WTC11 (cell line): ENCODE measurements at regions not wholly inside any gene's neighbourhood (a gene's known extent, or its start where the extent isn't known, plus 50 kb on each side); places are given as distances from the start of the nearest gene placed in this dataset.

Experiments
- ATAC-seq: fragments of 200-7000 bp; cut with Tn5 transposase; 2 replicates; pipeline ENCODE4 v1.10.0; 2021; ENCODE audit warnings: mild to moderate bottlenecking, moderate library complexity
- CTCF ChIA-PET: fragments of 300-600 bp; sonication (Branson Sonifier 250); formaldehyde crosslinking; loops from one replicate; lab custom pipeline; 2021; ENCODE audit warnings: antibody characterized with exemption; lab: Charles Lee
- POLR2A ChIA-PET: fragments of 350-600 bp; sonication (Branson Sonifier 250); formaldehyde crosslinking; loops from one replicate; lab custom pipeline; 2021; ENCODE audit warnings: antibody characterized with exemption; lab: Charles Lee
- DNase-seq: peaks from one replicate; pipeline ENCODE4 v3.0.0; 2021; ENCODE audit warnings: low spot score
- H3K27ac Mint-ChIP-seq: 2 replicates; pipeline ENCODE4 v1.8.0; 2021; ENCODE audit warnings: mixed read lengths
- H3K27me3 Mint-ChIP-seq: 2 replicates; pipeline ENCODE4 v1.8.0; 2021; ENCODE audit warnings: low read depth, mild to moderate bottlenecking, moderate library complexity, mixed read lengths
- H3K36me3 Mint-ChIP-seq: 2 replicates; pipeline ENCODE4 v1.8.0; 2021; ENCODE audit warnings: mixed read lengths
- H3K4me1 Mint-ChIP-seq: 2 replicates; pipeline ENCODE4 v1.8.0; 2022; ENCODE audit warnings: mixed read lengths
- H3K4me3 Mint-ChIP-seq: 2 replicates; pipeline ENCODE4 v1.8.0; 2021; ENCODE audit warnings: mild to moderate bottlenecking, moderate library complexity, mixed read lengths
- H3K9me3 Mint-ChIP-seq: 2 replicates; pipeline ENCODE4 v1.8.0; 2021; ENCODE audit warnings: mixed read lengths
- CREB1 ChIP-seq: sonication (generic); formaldehyde crosslinking; IDR thresholded peaks from 2 replicates; pipeline ENCODE4 v1.8.0; 2023; ENCODE audit warnings: mild to moderate bottlenecking, missing genetic modification reagents
- ESRRA ChIP-seq: sonication (generic); formaldehyde crosslinking; IDR thresholded peaks from 2 replicates; pipeline ENCODE4 v1.8.1; 2022; ENCODE audit warnings: mild to moderate bottlenecking, missing genetic modification reagents, borderline replicate concordance
- NFE2L1 ChIP-seq: sonication (generic); formaldehyde crosslinking; IDR thresholded peaks from 2 replicates; pipeline ENCODE4 v1.8.1; 2023; ENCODE audit warnings: missing genetic modification reagents
- NFYB ChIP-seq: sonication (generic); formaldehyde crosslinking; conservative IDR thresholded peaks from 2 replicates; pipeline ENCODE4 v1.8.0; 2022; ENCODE audit warnings: low read depth, missing genetic modification reagents
- NR1H2 ChIP-seq: sonication (generic); formaldehyde crosslinking; IDR thresholded peaks from 2 replicates; pipeline ENCODE4 v1.9.0; 2021; ENCODE audit warnings: mild to moderate bottlenecking, moderate library complexity, missing genetic modification reagents
- SOX15 ChIP-seq: fragments of 250-450 bp; sonication (Bioruptor Pico); IDR thresholded peaks from 2 replicates; pipeline ENCODE4 v1.9.0; 2021; ENCODE audit warnings: mild to moderate bottlenecking
- TP53 ChIP-seq: sonication (generic); formaldehyde crosslinking; IDR thresholded peaks from 2 replicates; pipeline ENCODE4 v1.8.1; 2023; ENCODE audit warnings: mild to moderate bottlenecking, missing genetic modification reagents
- USF1 ChIP-seq: sonication (generic); formaldehyde crosslinking; IDR thresholded peaks from 2 replicates; pipeline ENCODE4 v1.8.0; 2022; ENCODE audit warnings: mild to moderate bottlenecking, missing genetic modification reagents
- ZBTB21 ChIP-seq: sonication (generic); formaldehyde crosslinking; IDR thresholded peaks from 2 replicates; pipeline ENCODE4 v1.8.1; 2023; ENCODE audit warnings: mild to moderate bottlenecking, missing genetic modification reagents, borderline replicate concordance
- ZNF138 ChIP-seq: sonication (generic); formaldehyde crosslinking; conservative IDR thresholded peaks from 2 replicates; pipeline ENCODE4 v1.8.1; 2022; ENCODE audit warnings: mild to moderate bottlenecking, moderate library complexity, missing genetic modification reagents
- ZNF281 ChIP-seq: sonication (generic); formaldehyde crosslinking; IDR thresholded peaks from 2 replicates; pipeline ENCODE4 v1.8.0; 2023; ENCODE audit warnings: mild to moderate bottlenecking, missing genetic modification reagents
- ZNF396 ChIP-seq: fragments of 250-450 bp; sonication (Bioruptor Pico); IDR thresholded peaks from 2 replicates; pipeline ENCODE4 v1.8.0; 2021; ENCODE audit warnings: mild to moderate bottlenecking, moderate library complexity, borderline replicate concordance
- ZNF416 ChIP-seq: fragments of 250-450 bp; sonication (Bioruptor Pico); IDR thresholded peaks from 2 replicates; pipeline ENCODE4 v1.9.0; 2021; ENCODE audit warnings: mild to moderate bottlenecking, inconsistent platforms
- ZNF671 ChIP-seq: fragments of 250-450 bp; sonication (Bioruptor Pico); IDR thresholded peaks from 2 replicates; pipeline ENCODE4 v1.8.0; 2021; ENCODE audit warnings: mild to moderate bottlenecking
- TF ChIP-seq, protein P1 (sequence below): sonication (generic); formaldehyde crosslinking; IDR thresholded peaks from 2 replicates; pipeline ENCODE4 v1.8.0; 2023; ENCODE audit warnings: missing genetic modification reagents, mild to moderate bottlenecking, borderline replicate concordance
- TF ChIP-seq, protein P2 (sequence below): fragments of 250-450 bp; sonication (Bioruptor Pico); IDR thresholded peaks from 2 replicates; pipeline ENCODE4 v1.9.0; 2021; ENCODE audit warnings: mild to moderate bottlenecking
- TF ChIP-seq, protein P3 (sequence below): sonication (generic); formaldehyde crosslinking; IDR thresholded peaks from 2 replicates; pipeline ENCODE4 v1.8.1; 2022; ENCODE audit warnings: mild to moderate bottlenecking, moderate library complexity, missing genetic modification reagents
- TF ChIP-seq, protein P4 (sequence below): fragments of 250-450 bp; sonication (Bioruptor Pico); IDR thresholded peaks from 2 replicates; pipeline ENCODE4 v1.9.0; 2021; ENCODE audit warnings: mild to moderate bottlenecking

- Mint-ChIP-seq H3K4me3 (no peak overlapping the region), H3K27me3 (no peaks in the 10 kb centered on the region), H3K36me3 (no peaks in the 10 kb centered on the region), H3K27ac (no peak overlapping the region), H3K4me1 (no peaks in the 10 kb centered on the region), H3K9me3 (no peaks in the 10 kb centered on the region)
- POLR2A ChIA-PET = interaction anchor here (0.8 kb wide), 1 partner anchor 38 kb away, joined by 5 read pairs; no protein-coding TSS in a partner anchor
- DNase-seq = no peak
- TF ChIP-seq, protein P1, sequence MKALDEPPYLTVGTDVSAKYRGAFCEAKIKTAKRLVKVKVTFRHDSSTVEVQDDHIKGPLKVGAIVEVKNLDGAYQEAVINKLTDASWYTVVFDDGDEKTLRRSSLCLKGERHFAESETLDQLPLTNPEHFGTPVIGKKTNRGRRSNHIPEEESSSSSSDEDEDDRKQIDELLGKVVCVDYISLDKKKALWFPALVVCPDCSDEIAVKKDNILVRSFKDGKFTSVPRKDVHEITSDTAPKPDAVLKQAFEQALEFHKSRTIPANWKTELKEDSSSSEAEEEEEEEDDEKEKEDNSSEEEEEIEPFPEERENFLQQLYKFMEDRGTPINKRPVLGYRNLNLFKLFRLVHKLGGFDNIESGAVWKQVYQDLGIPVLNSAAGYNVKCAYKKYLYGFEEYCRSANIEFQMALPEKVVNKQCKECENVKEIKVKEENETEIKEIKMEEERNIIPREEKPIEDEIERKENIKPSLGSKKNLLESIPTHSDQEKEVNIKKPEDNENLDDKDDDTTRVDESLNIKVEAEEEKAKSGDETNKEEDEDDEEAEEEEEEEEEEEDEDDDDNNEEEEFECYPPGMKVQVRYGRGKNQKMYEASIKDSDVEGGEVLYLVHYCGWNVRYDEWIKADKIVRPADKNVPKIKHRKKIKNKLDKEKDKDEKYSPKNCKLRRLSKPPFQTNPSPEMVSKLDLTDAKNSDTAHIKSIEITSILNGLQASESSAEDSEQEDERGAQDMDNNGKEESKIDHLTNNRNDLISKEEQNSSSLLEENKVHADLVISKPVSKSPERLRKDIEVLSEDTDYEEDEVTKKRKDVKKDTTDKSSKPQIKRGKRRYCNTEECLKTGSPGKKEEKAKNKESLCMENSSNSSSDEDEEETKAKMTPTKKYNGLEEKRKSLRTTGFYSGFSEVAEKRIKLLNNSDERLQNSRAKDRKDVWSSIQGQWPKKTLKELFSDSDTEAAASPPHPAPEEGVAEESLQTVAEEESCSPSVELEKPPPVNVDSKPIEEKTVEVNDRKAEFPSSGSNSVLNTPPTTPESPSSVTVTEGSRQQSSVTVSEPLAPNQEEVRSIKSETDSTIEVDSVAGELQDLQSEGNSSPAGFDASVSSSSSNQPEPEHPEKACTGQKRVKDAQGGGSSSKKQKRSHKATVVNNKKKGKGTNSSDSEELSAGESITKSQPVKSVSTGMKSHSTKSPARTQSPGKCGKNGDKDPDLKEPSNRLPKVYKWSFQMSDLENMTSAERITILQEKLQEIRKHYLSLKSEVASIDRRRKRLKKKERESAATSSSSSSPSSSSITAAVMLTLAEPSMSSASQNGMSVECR (CRISPR knock-in tag) = no peak
- no peak for TF ChIP-seq ZNF396 (CRISPR knock-in tag)
- TF ChIP-seq USF1 = no peak
- TF ChIP-seq ZNF138 (CRISPR knock-in tag) = no peak
- TF ChIP-seq, protein P2, sequence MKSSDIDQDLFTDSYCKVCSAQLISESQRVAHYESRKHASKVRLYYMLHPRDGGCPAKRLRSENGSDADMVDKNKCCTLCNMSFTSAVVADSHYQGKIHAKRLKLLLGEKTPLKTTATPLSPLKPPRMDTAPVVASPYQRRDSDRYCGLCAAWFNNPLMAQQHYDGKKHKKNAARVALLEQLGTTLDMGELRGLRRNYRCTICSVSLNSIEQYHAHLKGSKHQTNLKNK (CRISPR knock-in tag) = no peak
- TF ChIP-seq CREB1 (CRISPR knock-in tag) = no peak
- TF ChIP-seq NR1H2 (CRISPR knock-in tag) = no peak
- TF ChIP-seq ZNF671 (CRISPR knock-in tag) = no peak
- TF ChIP-seq NFE2L1 (CRISPR knock-in tag) = no peak
- TF ChIP-seq, protein P3, sequence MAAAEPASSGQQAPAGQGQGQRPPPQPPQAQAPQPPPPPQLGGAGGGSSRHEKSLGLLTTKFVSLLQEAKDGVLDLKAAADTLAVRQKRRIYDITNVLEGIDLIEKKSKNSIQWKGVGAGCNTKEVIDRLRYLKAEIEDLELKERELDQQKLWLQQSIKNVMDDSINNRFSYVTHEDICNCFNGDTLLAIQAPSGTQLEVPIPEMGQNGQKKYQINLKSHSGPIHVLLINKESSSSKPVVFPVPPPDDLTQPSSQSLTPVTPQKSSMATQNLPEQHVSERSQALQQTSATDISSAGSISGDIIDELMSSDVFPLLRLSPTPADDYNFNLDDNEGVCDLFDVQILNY (CRISPR knock-in tag) = no peak
- TF ChIP-seq NFYB (CRISPR knock-in tag) = no peak
- TF ChIP-seq ZNF416 (CRISPR knock-in tag) = no peak
- TF ChIP-seq, protein P4, sequence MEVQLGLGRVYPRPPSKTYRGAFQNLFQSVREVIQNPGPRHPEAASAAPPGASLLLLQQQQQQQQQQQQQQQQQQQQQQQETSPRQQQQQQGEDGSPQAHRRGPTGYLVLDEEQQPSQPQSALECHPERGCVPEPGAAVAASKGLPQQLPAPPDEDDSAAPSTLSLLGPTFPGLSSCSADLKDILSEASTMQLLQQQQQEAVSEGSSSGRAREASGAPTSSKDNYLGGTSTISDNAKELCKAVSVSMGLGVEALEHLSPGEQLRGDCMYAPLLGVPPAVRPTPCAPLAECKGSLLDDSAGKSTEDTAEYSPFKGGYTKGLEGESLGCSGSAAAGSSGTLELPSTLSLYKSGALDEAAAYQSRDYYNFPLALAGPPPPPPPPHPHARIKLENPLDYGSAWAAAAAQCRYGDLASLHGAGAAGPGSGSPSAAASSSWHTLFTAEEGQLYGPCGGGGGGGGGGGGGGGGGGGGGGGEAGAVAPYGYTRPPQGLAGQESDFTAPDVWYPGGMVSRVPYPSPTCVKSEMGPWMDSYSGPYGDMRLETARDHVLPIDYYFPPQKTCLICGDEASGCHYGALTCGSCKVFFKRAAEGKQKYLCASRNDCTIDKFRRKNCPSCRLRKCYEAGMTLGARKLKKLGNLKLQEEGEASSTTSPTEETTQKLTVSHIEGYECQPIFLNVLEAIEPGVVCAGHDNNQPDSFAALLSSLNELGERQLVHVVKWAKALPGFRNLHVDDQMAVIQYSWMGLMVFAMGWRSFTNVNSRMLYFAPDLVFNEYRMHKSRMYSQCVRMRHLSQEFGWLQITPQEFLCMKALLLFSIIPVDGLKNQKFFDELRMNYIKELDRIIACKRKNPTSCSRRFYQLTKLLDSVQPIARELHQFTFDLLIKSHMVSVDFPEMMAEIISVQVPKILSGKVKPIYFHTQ (CRISPR knock-in tag) = no peak
- TF ChIP-seq ZBTB21 (CRISPR knock-in tag) = no peak
- no peak for TF ChIP-seq SOX15 (CRISPR knock-in tag)
- TF ChIP-seq ZNF281 (CRISPR knock-in tag) = no peak
- TF ChIP-seq TP53 (CRISPR knock-in tag) = no peak
- no peak for TF ChIP-seq ESRRA (CRISPR knock-in tag)
- ATAC-seq = no peak
- CTCF ChIA-PET = no interaction called here
These were observed 206.4 kb upstream of the PACRGL start for GRCh38 chr4:20493761-20494353.
